ENCODE measurements at regions not wholly inside any gene's neighbourhood (a gene's known extent, or its start where the extent isn't known, plus 50 kb on each side); places are given as distances from the start of the nearest gene placed in this dataset.

DNA sequence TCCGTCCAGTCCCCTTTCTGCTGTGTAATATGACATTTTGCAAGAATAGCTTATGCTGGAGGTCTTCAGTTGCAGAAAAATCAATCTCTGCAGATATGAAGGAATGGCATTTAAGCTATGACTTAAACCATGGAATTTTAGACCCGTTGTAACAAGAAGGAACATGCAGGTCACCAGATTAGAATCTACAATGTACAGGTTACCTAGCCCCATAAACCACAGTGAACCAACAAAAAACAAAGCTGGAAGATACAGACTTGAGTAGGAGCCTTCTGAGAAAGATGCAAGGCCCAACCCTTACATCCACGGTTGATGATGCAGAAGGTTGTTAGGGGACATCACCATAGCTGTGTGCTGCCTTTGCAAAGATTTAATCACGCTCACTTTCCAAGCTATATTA is 132.5 kb downstream of the WT1 start:
- Mint-ChIP-seq H3K4me3 (no peak overlapping the region), H3K9me3 (no peaks in the 10 kb centered on the region), H3K4me1 (no peaks in the 10 kb centered on the region), H3K27ac (no peak overlapping the region), H3K36me3 (ENCODE audit: low read depth) (no peaks in the 10 kb centered on the region), H3K27me3 (no peaks in the 10 kb centered on the region)
- ChIA-PET POLR2A (no interaction called here), CTCF (interaction anchor here (0.6 to 1.4 kb wide), 4 partner anchors 9 to 1464 kb away, joined by 3 to 4 read pairs (median 3); no protein-coding TSS in a partner anchor)
- no peak for DNase-seq

DNA sequence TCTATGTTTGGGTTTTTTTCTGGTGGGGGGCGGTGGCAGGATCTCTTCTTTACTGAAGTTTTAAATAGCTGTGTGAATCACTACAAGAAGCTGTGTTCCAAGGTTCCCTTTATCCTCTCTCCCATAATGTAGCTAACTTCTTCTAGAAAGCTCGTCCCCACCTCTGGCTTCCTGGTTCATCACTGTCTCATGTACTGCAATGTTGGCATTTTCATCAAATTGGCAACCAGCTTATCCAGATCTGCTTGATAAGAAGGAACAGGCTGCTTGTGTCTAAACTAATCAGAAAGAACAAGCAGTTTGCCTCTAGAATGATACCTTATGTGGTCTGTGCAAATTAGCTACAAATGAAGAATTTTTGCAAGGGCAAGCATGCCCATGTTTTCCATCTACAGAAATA is 130.8 kb downstream of the WT1 start:
- Mint-ChIP-seq H3K9me3 (no peaks in the 10 kb centered on the region), H3K36me3 (ENCODE audit: low read depth) (no peaks in the 10 kb centered on the region), H3K27me3 (no peaks in the 10 kb centered on the region), H3K4me1 (no peaks in the 10 kb centered on the region), H3K27ac (no peak overlapping the region), H3K4me3 (no peak overlapping the region)
- ChIA-PET POLR2A (interaction anchor here (0.6 kb wide), 1 partner anchor 574 kb away, joined by 3 read pairs; no protein-coding TSS in a partner anchor), CTCF (interaction anchor here (0.8 to 1.3 kb wide), 4 partner anchors 8 to 46 kb away, joined by 3 to 7 read pairs (median 4); no protein-coding TSS in a partner anchor)
- DNase-seq, result no peak

DNA sequence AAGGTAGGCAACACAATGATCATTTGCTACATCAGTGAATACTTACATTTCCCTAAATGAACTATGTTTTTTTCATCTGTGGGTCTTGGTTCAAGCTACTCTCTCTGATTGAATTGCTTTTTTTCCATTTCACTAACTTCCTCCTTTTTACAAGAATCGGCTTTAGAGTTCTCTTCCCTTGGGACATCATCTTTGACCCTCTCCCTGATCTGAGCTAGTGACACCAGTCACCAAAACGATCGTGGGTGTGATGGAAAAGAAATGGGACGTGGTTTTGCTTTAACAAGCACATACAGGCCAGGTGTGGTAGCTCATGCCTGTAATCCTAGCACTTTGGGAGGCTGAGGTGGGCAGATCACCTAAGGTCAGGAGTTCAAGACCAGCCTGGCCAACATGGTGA is 129.9 kb downstream of the WT1 start:
- Mint-ChIP-seq H3K27me3 (no peaks in the 10 kb centered on the region), H3K36me3 (ENCODE audit: low read depth) (no peaks in the 10 kb centered on the region), H3K4me1 (no peaks in the 10 kb centered on the region), H3K4me3 (no peak overlapping the region), H3K9me3 (no peaks in the 10 kb centered on the region), H3K27ac (no peak overlapping the region)
- no peak for DNase-seq
- CTCF ChIA-PET, result interaction anchor here (1.2 kb wide), 1 partner anchor 13 kb away, joined by 7 read pairs; no protein-coding TSS in a partner anchor
- POLR2A ChIA-PET, result no interaction called here

DNA sequence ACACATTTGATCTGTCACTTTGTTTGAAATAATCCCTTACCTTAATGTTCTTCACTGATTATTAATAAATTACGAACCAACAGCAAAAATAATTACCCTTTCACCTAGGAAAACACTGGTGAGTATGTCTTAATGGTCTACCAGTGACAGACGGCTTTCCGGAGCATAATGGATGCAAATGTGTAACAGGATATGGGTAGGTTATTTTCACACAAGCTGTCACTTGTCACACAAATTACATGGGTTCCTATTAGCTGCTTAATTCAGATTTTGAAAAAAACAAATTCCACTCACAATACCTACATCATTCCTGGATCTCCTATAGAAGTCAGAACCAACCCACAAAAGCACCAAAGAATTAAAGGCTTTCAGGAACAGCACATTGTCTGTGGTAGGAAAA is 127.9 kb downstream of the WT1 start:
- Mint-ChIP-seq H3K36me3 (ENCODE audit: low read depth) (no peaks in the 10 kb centered on the region), H3K27me3 (no peaks in the 10 kb centered on the region), H3K27ac (no peak overlapping the region), H3K9me3 (no peaks in the 10 kb centered on the region), H3K4me3 (no peak overlapping the region), H3K4me1 (no peaks in the 10 kb centered on the region)
- POLR2A ChIA-PET, result no interaction called here
- CTCF ChIA-PET, result no interaction called here
- DNase-seq, result no peak

DNA sequence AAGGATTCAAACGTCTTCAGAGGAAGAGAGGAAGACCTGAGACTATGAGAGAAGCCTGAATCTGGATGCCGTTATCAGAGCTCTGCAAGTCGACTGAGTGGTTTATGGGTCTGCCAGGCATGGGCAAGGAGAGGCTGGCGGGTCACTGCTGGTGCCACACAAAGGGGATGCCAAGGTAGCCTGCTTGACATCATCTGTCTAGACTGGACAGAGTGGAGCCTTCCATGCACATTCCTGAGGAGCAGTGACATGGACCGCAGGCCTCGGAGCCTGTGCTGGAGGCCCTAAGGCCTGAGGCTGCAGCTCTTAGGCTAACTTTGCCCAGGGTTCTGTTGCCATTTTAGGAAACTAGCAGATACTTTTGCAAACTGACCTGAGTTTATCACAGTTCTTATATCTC is 127.4 kb downstream of the WT1 start:
- no peaks in the 10 kb centered on the region for H3K4me1 Mint-ChIP-seq
- H3K9me3 Mint-ChIP-seq, result no peaks in the 10 kb centered on the region
- no peaks in the 10 kb centered on the region for H3K27me3 Mint-ChIP-seq
- no peak overlapping the region for H3K27ac Mint-ChIP-seq
- H3K36me3 Mint-ChIP-seq (ENCODE audit: low read depth), result no peaks in the 10 kb centered on the region
- POLR2A ChIA-PET, result no interaction called here
- H3K4me3 Mint-ChIP-seq, result no peak overlapping the region
- CTCF ChIA-PET, result no interaction called here
- no peak for DNase-seq

DNA sequence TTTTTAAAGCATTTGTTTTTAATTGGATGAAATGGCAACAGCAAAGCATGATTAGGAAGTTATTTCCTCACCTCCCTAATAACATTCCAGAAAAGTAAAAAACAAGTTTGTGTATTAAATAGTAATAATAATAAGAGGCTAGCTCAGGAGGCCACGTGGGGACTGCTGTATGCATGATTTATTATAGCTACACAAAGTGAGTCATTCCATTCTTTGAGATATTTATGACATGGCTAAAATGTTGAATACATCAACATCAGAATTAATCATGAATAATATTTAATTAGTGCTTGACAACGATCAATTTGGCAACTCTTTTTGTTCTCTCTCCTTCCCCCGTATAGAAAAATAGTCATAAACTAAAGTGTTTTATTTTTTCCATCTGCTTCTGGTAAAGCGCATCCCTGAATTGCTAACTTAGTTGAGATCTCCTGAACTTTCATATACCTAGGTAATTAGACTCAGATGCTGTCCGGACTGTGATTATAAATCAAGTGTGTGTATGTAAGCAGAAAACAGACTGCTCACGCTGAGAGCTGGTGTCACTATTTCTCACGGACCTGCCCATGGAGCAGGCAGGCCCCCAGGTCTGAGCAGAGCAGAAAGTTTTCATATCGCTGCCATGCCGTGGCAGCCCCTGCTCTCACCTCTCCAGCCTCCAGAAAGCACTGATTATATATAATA is 125.7 kb downstream of the WT1 start:
- ChIA-PET CTCF (no interaction called here), POLR2A (no interaction called here)
- H3K9me3 Mint-ChIP-seq, result no peaks in the 10 kb centered on the region
- no peak overlapping the region for H3K4me3 Mint-ChIP-seq
- no peaks in the 10 kb centered on the region for H3K27me3 Mint-ChIP-seq
- no peak overlapping the region for H3K27ac Mint-ChIP-seq
- no peak for DNase-seq
- H3K4me1 Mint-ChIP-seq, result no peaks in the 10 kb centered on the region
- no peaks in the 10 kb centered on the region for H3K36me3 Mint-ChIP-seq (ENCODE audit: low read depth)

DNA sequence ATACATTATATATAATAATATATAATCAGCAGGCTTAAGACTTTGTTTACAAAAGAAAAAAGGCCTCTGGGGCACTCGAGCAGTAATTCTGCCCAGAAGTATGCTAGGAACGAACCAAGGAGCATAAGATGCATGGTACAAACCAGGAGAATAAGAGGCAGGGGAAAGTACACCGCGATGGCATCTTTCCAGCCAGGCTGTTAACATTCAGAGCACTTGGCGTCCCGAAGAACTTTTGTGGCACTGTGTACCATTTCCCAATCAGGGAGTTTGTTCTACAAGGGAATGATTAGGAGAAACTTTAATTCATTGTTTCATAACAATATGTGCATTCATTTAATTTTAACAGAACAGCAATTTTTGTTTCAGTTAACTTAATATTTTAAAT is 125.1 kb downstream of the WT1 start:
- Mint-ChIP-seq H3K27ac (no peak overlapping the region), H3K36me3 (ENCODE audit: low read depth) (no peaks in the 10 kb centered on the region), H3K27me3 (no peaks in the 10 kb centered on the region), H3K9me3 (no peaks in the 10 kb centered on the region), H3K4me3 (no peak overlapping the region), H3K4me1 (no peaks in the 10 kb centered on the region)
- POLR2A ChIA-PET, result no interaction called here
- CTCF ChIA-PET, result no interaction called here
- DNase-seq, result no peak

DNA sequence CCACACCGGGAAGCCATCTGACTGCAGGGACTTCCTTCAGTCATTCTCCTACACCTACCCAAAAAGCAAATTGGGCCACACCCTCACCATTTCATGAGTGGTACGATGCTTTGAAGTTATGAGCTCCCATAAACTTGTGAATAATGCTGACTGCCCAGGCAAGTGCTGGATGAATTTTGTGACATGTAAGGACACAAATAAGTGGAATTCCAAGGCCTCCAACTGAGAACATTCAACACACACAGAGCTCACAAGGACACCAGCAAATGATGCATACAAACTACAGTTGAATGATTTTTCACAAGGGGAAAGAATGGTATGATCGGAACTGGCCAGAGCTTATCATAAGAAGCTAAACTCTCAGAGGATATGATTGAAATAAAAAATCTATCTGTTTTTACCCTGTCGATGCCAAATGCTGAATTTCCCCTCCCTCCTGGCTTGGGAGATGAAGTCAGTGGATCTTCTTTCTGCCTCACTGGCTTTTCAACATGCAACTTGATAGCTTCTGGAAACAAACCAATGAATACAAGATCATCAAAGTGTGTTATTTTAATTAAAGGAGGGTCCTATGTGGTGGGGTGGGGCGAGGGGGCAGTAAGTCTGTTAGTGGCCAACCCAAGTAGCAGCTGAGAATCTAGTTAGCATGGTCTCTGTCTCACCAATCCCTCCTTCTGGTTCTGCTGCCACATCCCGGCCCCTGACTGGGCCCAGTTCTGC is 123.8 kb downstream of the WT1 start:
- no peak overlapping the region for H3K27ac Mint-ChIP-seq
- DNase-seq, result no peak
- no peaks in the 10 kb centered on the region for H3K36me3 Mint-ChIP-seq (ENCODE audit: low read depth)
- no peak overlapping the region for H3K4me3 Mint-ChIP-seq
- no peaks in the 10 kb centered on the region for H3K4me1 Mint-ChIP-seq
- no peaks in the 10 kb centered on the region for H3K27me3 Mint-ChIP-seq
- ChIA-PET POLR2A (no interaction called here), CTCF (interaction anchor here (0.6 to 1.0 kb wide), 2 partner anchors 14 to 136 kb away, joined by 3 read pairs; no protein-coding TSS in a partner anchor)
- no peaks in the 10 kb centered on the region for H3K9me3 Mint-ChIP-seq

DNA sequence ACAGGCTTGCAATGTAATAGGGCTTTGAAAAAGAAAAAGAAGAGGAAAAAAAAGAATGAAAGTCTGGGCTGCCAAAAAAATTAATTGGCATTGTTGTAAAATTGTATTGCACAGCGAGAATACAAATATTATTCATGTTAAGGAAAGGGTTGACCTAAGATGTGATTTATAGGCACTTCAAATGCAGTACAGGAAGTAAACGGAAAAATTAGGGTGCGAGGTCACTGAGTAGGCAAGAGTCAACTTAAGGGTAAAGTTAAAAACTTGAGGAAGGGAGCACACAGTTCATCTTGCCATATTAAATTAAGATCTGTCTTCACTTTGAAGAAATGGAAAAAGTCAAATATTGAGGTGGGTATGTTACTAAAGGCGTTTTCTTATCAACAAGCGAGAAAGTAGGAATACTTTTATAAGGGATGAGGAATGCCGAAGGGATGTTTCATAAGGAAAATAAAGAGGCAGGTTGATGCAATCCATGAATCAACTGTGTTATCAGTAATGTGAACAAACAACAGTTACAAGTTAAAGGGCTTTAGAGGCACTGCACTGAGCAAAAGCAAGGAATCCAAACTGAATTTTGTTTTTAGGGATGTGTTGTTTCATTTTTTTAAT is 123.0 kb downstream of the WT1 start:
- H3K27ac Mint-ChIP-seq, result no peak overlapping the region
- DNase-seq, result no peak
- no peaks in the 10 kb centered on the region for H3K27me3 Mint-ChIP-seq
- ChIA-PET CTCF (interaction anchor here (0.9 to 1.0 kb wide), 2 partner anchors 8 to 137 kb away, joined by 3 read pairs; no protein-coding TSS in a partner anchor), POLR2A (no interaction called here)
- peaks cover 1% of the 10 kb centered on the region for H3K4me1 Mint-ChIP-seq
- no peaks in the 10 kb centered on the region for H3K9me3 Mint-ChIP-seq
- H3K36me3 Mint-ChIP-seq (ENCODE audit: low read depth), result no peaks in the 10 kb centered on the region
- H3K4me3 Mint-ChIP-seq, result no peak overlapping the region

DNA sequence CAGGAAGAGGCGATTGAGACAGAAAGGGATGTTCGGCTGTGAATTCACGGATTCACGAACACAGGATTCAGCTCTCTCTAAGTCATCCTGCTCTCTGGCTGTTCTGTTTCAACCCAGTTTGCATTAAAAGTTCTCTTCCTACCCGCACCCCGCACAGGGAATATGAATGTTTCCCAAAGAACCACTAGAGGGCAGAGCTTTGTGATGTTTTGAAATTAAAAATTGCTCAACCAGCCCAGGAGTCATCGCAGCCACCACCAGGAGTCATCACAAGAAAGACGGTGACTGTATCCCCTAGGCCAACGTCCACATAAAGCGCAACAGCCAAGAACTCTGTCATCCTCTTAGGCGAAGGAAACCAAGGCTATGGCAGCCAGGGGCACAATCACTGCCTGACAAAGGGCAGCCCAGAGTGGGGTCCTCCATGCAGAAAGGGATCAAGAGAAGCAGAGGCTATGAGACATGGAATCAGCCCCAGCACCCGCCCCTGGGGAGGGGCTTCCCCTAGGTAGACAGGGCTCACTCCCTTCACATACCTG is 122.4 kb downstream of the WT1 start:
- CTCF ChIA-PET, result interaction anchor here (0.9 kb wide), 1 partner anchor 9 kb away, joined by 3 read pairs; no protein-coding TSS in a partner anchor
- Mint-ChIP-seq H3K36me3 (ENCODE audit: low read depth) (no peaks in the 10 kb centered on the region), H3K27ac (no peak overlapping the region), H3K27me3 (no peaks in the 10 kb centered on the region), H3K4me3 (no peak overlapping the region), H3K9me3 (no peaks in the 10 kb centered on the region), H3K4me1 (peaks cover 7% of the 10 kb centered on the region)
- DNase-seq, result peak; percentile 14
- POLR2A ChIA-PET, result no interaction called here

DNA sequence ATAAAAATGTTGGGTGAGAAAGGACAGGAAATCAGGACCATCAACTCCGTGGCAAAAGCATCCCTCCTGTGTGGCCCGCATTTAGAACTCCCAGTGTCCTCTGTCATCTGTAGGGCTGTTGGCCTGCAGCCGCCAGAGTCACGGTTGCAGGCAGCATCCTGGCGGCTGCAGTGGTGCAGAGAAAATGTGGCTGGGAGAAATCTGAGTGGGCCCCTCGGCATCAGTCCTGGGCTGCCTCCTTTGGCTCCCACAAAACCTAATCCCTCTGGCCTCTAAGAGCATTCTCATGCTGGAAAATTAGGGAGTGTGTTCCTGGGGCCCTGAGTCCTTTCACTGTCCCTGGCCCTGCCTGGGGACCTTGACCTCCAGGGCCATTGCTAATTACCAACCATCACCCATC is 121.9 kb downstream of the WT1 start:
- no peaks in the 10 kb centered on the region for H3K36me3 Mint-ChIP-seq (ENCODE audit: low read depth)
- H3K4me1 Mint-ChIP-seq, result peaks cover 7% of the 10 kb centered on the region
- H3K4me3 Mint-ChIP-seq, result no peak overlapping the region
- no peaks in the 10 kb centered on the region for H3K27me3 Mint-ChIP-seq
- no peak overlapping the region for H3K27ac Mint-ChIP-seq
- POLR2A ChIA-PET, result no interaction called here
- H3K9me3 Mint-ChIP-seq, result no peaks in the 10 kb centered on the region
- DNase-seq, result no peak
- CTCF ChIA-PET, result no interaction called here

DNA sequence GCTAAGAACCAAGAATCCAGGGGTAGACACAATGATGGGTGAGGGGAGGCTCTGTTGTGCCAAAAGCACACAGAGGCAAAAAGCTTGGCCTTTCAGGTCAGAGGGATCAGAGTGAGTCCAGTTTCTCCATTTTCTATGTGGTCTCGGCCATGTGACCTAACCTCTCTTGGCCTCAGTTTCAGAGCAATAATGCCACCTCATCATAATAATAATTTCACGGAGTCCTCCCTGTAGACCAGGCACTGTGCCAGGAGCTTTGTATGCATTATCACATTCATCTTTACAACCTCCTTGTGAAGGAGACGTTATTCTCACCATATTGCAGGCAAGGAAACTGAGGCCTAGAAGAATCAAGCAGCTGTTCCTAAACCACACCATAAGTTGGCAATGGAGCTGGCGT is 120.2 kb downstream of the WT1 start:
- Mint-ChIP-seq H3K27me3 (peaks cover 5% of the 10 kb centered on the region), H3K27ac (no peak overlapping the region), H3K4me3 (no peak overlapping the region), H3K4me1 (peaks cover 7% of the 10 kb centered on the region), H3K9me3 (no peaks in the 10 kb centered on the region), H3K36me3 (ENCODE audit: low read depth) (no peaks in the 10 kb centered on the region)
- DNase-seq, result no peak
- POLR2A ChIA-PET, result no interaction called here
- CTCF ChIA-PET, result interaction anchor here (0.6 to 1.4 kb wide), 2 partner anchors 12 to 468 kb away, joined by 3 read pairs; no protein-coding TSS in a partner anchor

DNA sequence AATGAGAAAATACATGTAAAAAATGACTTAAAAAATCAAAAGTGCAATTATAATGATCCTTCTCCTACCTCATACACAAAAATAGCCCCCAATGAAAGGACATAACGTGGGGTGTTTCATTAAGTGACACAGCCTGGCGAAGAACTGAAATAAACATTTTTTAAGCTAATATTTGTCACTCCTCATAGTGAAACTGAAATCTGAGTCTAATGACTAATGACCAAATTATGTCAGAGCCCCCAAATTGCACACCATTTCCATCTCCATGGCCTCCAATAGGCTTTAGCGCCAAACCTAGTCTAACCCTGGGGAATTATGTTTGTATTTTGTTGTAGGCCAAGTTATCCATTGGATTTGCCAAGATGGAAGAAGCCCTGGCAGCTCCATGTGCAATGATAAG is 119.1 kb downstream of the WT1 start:
- POLR2A ChIA-PET, result no interaction called here

More for the DNA sequence above, 119.1 kb downstream of the WT1 start:
- Mint-ChIP-seq H3K27me3 (peaks cover 10% of the 10 kb centered on the region), H3K4me1 (peaks cover 7% of the 10 kb centered on the region), H3K9me3 (no peaks in the 10 kb centered on the region), H3K36me3 (ENCODE audit: low read depth) (no peaks in the 10 kb centered on the region), H3K27ac (no peak overlapping the region), H3K4me3 (no peak overlapping the region)
- DNase-seq, result no peak
- CTCF ChIA-PET, result no interaction called here

All from activated CD4-positive, alpha-beta T cell treated with anti-CD3 and anti-CD28 coated beads, Interleukin-2, amount 10 ng/mL, durations not matched to agents 7 days and 5 days (primary cell).